ENCODE measurements at regions not wholly inside any gene's neighbourhood (a gene's known extent, or its start where the extent isn't known, plus 50 kb on each side); places are given as distances from the start of the nearest gene placed in this dataset.

GRCh38 chr7:109127145-109127544 lies 557.5 kb downstream of the DNAJB9 start (continued):
- TF ChIP-seq ZBTB44 (tag by site-specific recombination; IDR thresholded peaks at IDR 0.05) (no peak), ZNF785 (tag by site-specific recombination; IDR thresholded peaks at IDR 0.05) (no peak), ZBTB17 (tag by site-specific recombination; IDR thresholded peaks at IDR 0.05) (no peak), ZNF629 (tag by site-specific recombination; IDR thresholded peaks at IDR 0.05) (no peak), SP7 (tag by site-specific recombination; IDR thresholded peaks at IDR 0.05) (no peak), KLF7 (tag by site-specific recombination; IDR thresholded peaks at IDR 0.05; ENCODE audit: borderline replicate concordance) (no peak)
- TF ChIP-seq, protein P1, sequence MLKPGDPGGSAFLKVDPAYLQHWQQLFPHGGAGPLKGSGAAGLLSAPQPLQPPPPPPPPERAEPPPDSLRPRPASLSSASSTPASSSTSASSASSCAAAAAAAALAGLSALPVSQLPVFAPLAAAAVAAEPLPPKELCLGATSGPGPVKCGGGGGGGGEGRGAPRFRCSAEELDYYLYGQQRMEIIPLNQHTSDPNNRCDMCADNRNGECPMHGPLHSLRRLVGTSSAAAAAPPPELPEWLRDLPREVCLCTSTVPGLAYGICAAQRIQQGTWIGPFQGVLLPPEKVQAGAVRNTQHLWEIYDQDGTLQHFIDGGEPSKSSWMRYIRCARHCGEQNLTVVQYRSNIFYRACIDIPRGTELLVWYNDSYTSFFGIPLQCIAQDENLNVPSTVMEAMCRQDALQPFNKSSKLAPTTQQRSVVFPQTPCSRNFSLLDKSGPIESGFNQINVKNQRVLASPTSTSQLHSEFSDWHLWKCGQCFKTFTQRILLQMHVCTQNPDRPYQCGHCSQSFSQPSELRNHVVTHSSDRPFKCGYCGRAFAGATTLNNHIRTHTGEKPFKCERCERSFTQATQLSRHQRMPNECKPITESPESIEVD (tag by site-specific recombination; IDR thresholded peaks at IDR 0.05), result no peak

DNA sequence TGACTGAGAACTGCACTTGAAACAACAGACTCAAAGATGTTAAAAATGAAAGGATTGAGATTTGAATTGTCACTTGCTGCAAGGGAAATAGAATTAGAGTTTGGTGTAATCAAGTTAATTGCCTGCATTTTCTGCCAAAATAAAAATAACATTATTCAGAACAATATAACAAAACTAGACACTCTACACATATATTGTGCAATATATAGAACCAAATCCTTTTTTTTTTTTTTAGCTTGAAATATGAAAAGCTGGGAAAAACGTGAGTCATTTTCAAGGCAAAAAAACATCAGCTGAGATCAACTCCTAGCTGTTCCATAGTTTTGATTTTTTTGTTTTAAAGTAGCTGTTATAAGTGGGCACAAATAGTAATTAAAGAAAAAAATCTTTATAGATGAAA lies 561.5 kb downstream of the DNAJB9 start:
- H3K36me3 ChIP-seq (ENCODE audit: control insufficient read depth in 2 of 2, insufficient read depth in 1 of 2, low read length in 2 of 2), result no peaks in the 10 kb centered on the region
- no peak overlapping the region for H3K27ac ChIP-seq (ENCODE audit: extremely low read depth, low read depth, low read length)
- no peaks in the 10 kb centered on the region for H3K4me1 ChIP-seq (ENCODE audit: control insufficient read depth, insufficient read depth, low read length)
- CTCF ChIA-PET, result interaction anchor here (0.7 kb wide), 1 partner anchor 12 kb away, joined by 3 read pairs; no protein-coding TSS in a partner anchor
- POLR2A ChIA-PET, result no interaction called here
- TF ChIP-seq ZNF174 (tag by site-specific recombination; IDR thresholded peaks at IDR 0.05) (no peak), ZNF239 (tag by site-specific recombination; IDR thresholded peaks at IDR 0.05) (no peak), ZBTB8A (tag by site-specific recombination; IDR thresholded peaks at IDR 0.05) (no peak), ZNF350 (tag by site-specific recombination; IDR thresholded peaks at IDR 0.05) (no peak), KLF9 (tag by site-specific recombination; IDR thresholded peaks at IDR 0.05; ENCODE audit: low read depth) (no peak), ZNF626 (tag by site-specific recombination; IDR thresholded peaks at IDR 0.05) (no peak), KLF1 (tag by site-specific recombination; IDR thresholded peaks at IDR 0.05) (no peak), ZNF24 (tag by site-specific recombination; IDR thresholded peaks at IDR 0.05) (no peak), ZNF274 (IDR thresholded peaks at IDR 0.05; ENCODE audit: low read length) (no peak), ZNF274 (tag by site-specific recombination; IDR thresholded peaks at IDR 0.05; ENCODE audit: borderline replicate concordance) (no peak), ZSCAN23 (tag by site-specific recombination; IDR thresholded peaks at IDR 0.05) (no peak), ZBTB7A (tag by site-specific recombination; IDR thresholded peaks at IDR 0.05; ENCODE audit: low read depth) (no peak), HOXC10 (CRISPR knock-in tag; IDR thresholded peaks at IDR 0.05) (no peak), MZF1 (tag by site-specific recombination; IDR thresholded peaks at IDR 0.05; ENCODE audit: borderline replicate concordance) (no peak), ZNF362 (tag by site-specific recombination; IDR thresholded peaks at IDR 0.05) (no peak), BCL11B (tag by site-specific recombination; IDR thresholded peaks at IDR 0.05; ENCODE audit: low read depth) (no peak), PRDM1 (tag by site-specific recombination; IDR thresholded peaks at IDR 0.05) (no peak), ZNF416 (tag by site-specific recombination; IDR thresholded peaks at IDR 0.05) (no peak), ZNF280D (tag by site-specific recombination; IDR thresholded peaks at IDR 0.05) (no peak)
- TF ChIP-seq, protein P1 (tag by site-specific recombination; IDR thresholded peaks at IDR 0.05), result no peak
- no peaks in the 10 kb centered on the region for H3K9me3 ChIP-seq (ENCODE audit: control insufficient read depth, insufficient read depth, low read depth, low read length)
- no peak overlapping the region for H3K4me3 ChIP-seq (ENCODE audit: low read depth, low read length)
